IMR-90 (cell line): ENCODE measurements at regions not wholly inside any gene's neighbourhood (a gene's known extent, or its start where the extent isn't known, plus 50 kb on each side); places are given as distances from the start of the nearest gene placed in this dataset.

Experiments
- ATAC-seq: fragments of 200-7000 bp; cut with Tn5 transposase; 2 replicates; pipeline ENCODE4 v1.9.1; 2020; ENCODE audit warnings: low read depth, mild to moderate bottlenecking, moderate library complexity
- BruUV-seq: library from RNA; stranded (reverse); fragments of 400-500 nt; replicated peaks from 2 replicates; lab custom pipeline; 2021; lab: Mats Ljungman, UMichigan
- CTCF ChIA-PET: fragments of 300-600 bp; formaldehyde crosslinking; extraction: SDS; loops from one replicate; lab custom pipeline; 2021; ENCODE audit warnings: antibody characterized with exemption; lab: Yijun Ruan, JAX
- POLR2A ChIA-PET: fragments of 300-600 bp; sonication (Branson Sonifier 250); formaldehyde crosslinking; loops from one replicate; lab custom pipeline; 2022; ENCODE audit warnings: antibody characterized with exemption; ENCODE audit not compliant: unreplicated experiment; lab: Charles Lee
- DNase-seq: peaks from one replicate; pipeline ENCODE4 v3.0.0; 2013
- H2AFZ ChIP-seq: replicated peaks from 2 replicates; pipeline ENCODE3; 2013; ENCODE audit warnings: low read length, mild to moderate bottlenecking; ENCODE audit not compliant: poor library complexity
- H2AK5ac ChIP-seq: 2 replicates; pipeline ENCODE4 v1.6.1; 2013; ENCODE audit warnings: low read depth, low read length, inconsistent platforms
- H2AK9ac ChIP-seq: replicated peaks from 2 replicates; pipeline ENCODE3; 2013; ENCODE audit warnings: mild to moderate bottlenecking, low read depth, low read length, moderate library complexity; ENCODE audit not compliant: poor library complexity
- H2BK120ac ChIP-seq: 2 replicates; pipeline ENCODE4 v1.6.1; 2013; ENCODE audit warnings: low read depth, low read length, inconsistent platforms
- H2BK15ac ChIP-seq: 3 replicates; pipeline ENCODE4 v1.6.1; 2013; ENCODE audit warnings: low read depth, low read length, inconsistent platforms
- H2BK20ac ChIP-seq: 2 replicates; pipeline ENCODE4 v1.6.1; 2013; ENCODE audit warnings: low read depth, mild to moderate bottlenecking, inconsistent platforms, low read length, moderate library complexity
- H2BK5ac ChIP-seq: 2 replicates; pipeline ENCODE4 v1.6.1; 2013; ENCODE audit warnings: mild to moderate bottlenecking, low read depth, low read length, inconsistent platforms; ENCODE audit not compliant: poor library complexity, severe bottlenecking
- H3K14ac ChIP-seq: replicated peaks from 2 replicates; pipeline ENCODE4 v1.6.1; 2013; ENCODE audit warnings: low read depth, low read length, inconsistent platforms
- H3K18ac ChIP-seq: 2 replicates; pipeline ENCODE4 v1.6.1; 2013; ENCODE audit warnings: low read depth, low read length, control low read depth
- H3K23ac ChIP-seq: 2 replicates; pipeline ENCODE4 v1.6.1; 2013; ENCODE audit warnings: low read depth, low read length, inconsistent platforms
- H3K27ac ChIP-seq: 2 replicates; pipeline ENCODE4 v1.5.1; 2013; ENCODE audit warnings: mild to moderate bottlenecking, control low read depth, low read length; ENCODE audit not compliant: insufficient read depth
- H3K27me3 ChIP-seq: 2 replicates; pipeline ENCODE4 v1.6.1; 2013; ENCODE audit warnings: low read length; ENCODE audit not compliant: control insufficient read depth, insufficient read depth
- H3K36me3 ChIP-seq: 2 replicates; pipeline ENCODE4 v1.6.1; 2013; ENCODE audit warnings: low read length, mixed read lengths; ENCODE audit not compliant: control insufficient read depth, insufficient read depth
- H3K4ac ChIP-seq: 2 replicates; pipeline ENCODE4 v1.6.1; 2013; ENCODE audit warnings: low read depth, low read length, inconsistent platforms
- H3K4me1 ChIP-seq: 2 replicates; pipeline ENCODE4 v1.6.1; 2013; ENCODE audit warnings: low read length, mixed read lengths; ENCODE audit not compliant: control insufficient read depth, insufficient read depth
- H3K4me2 ChIP-seq: 2 replicates; pipeline ENCODE4 v1.6.1; 2013; ENCODE audit warnings: low read depth, mild to moderate bottlenecking, control low read depth, low read length, moderate library complexity
- H3K4me3 ChIP-seq: 2 replicates; pipeline ENCODE4 v1.5.1; 2013; ENCODE audit warnings: low read depth, mild to moderate bottlenecking, control low read depth, low read length, moderate library complexity; ENCODE audit not compliant: insufficient read depth
- H3K56ac ChIP-seq: 2 replicates; pipeline ENCODE4 v1.6.1; 2013; ENCODE audit warnings: low read length, inconsistent platforms; ENCODE audit not compliant: insufficient read depth; ENCODE audit errors: extremely low read depth
- H3K79me1 ChIP-seq, 2 experiments: 2 replicates each; pipeline ENCODE4 v1.6.1; 2013; ENCODE audit warnings: low read length in 2 of 2, inconsistent platforms in 1 of 2, low read depth in 1 of 2
- H3K9ac ChIP-seq: 2 replicates; pipeline ENCODE4 v1.6.1; 2013; ENCODE audit warnings: low read depth, low read length, control low read depth
- H3K9me1 ChIP-seq: 2 replicates; pipeline ENCODE4 v1.6.1; 2013; ENCODE audit warnings: low read length, inconsistent platforms; ENCODE audit not compliant: insufficient read depth
- H3K9me3 ChIP-seq: 2 replicates; pipeline ENCODE4 v1.6.1; 2013; ENCODE audit warnings: low read length; ENCODE audit not compliant: control insufficient read depth, insufficient read depth
- H4K20me1 ChIP-seq: 2 replicates; pipeline ENCODE4 v1.6.1; 2013; ENCODE audit warnings: low read length, inconsistent platforms; ENCODE audit not compliant: insufficient read depth
- H4K5ac ChIP-seq: 2 replicates; pipeline ENCODE4 v1.6.1; 2013; ENCODE audit warnings: mild to moderate bottlenecking, low read depth, low read length, control low read depth
- H4K8ac ChIP-seq, 2 experiments: 2 replicates each; pipeline ENCODE4 v1.6.1; 2013; ENCODE audit warnings: low read depth in 2 of 2, low read length in 2 of 2, control low read depth in 1 of 2, inconsistent platforms in 1 of 2
- H4K91ac ChIP-seq: 2 replicates; pipeline ENCODE4 v1.6.1; 2013; ENCODE audit warnings: low read depth, low read length, inconsistent platforms; ENCODE audit not compliant: insufficient read depth
- CEBPB ChIP-seq: IDR thresholded peaks from 2 replicates; pipeline ENCODE4 v1.6.1; 2012; ENCODE audit warnings: low read depth, low read length, improper control_type of control experiment
- ELK1 ChIP-seq: fragments of 150-350 bp; IDR thresholded peaks from 2 replicates; pipeline ENCODE4 v1.6.1; 2016; ENCODE audit warnings: low read depth, mild to moderate bottlenecking, low read length, moderate library complexity, borderline replicate concordance
- dilution Hi-C: fragments of 300-500 bp; cut with HindIII; formaldehyde crosslinking; loops from one replicate; pipeline ENCODE4 v1.14.3; 2018; ENCODE audit warnings: low sequenced_read_pairs; ENCODE audit not compliant: unreplicated experiment
- in situ Hi-C: fragments of 300-500 bp; cut with MboI; formaldehyde crosslinking; loops from 3 replicates; pipeline ENCODE4 v1.14.3; 2019; ENCODE audit warnings: low sequenced_read_pairs, inconsistent platforms, mixed read lengths
- intact Hi-C: fragments of 100-400 bp; cut with micrococcal nuclease; formaldehyde crosslinking; loops from 2 replicates; pipeline ENCODE4 v1.10.0; 2022

GRCh38 chr9:119003201-119003611 lies 366.0 kb downstream of the BRINP1 start:
- H2BK20ac ChIP-seq, result no peak overlapping the region
- H2BK15ac ChIP-seq, result no peak overlapping the region
- H3K4me3 ChIP-seq, result no peak overlapping the region
- intact Hi-C loops, result no loop called here
- ATAC-seq (no peak), DNase-seq (peak; percentile 29)
- no peak overlapping the region for H2AK9ac ChIP-seq
- peaks cover 7% of the 10 kb centered on the region; the same call in 1 of the 2 replicates for H3K9me3 ChIP-seq
- dilution Hi-C loops, result no loop called here
- no peak overlapping the region for H3K9ac ChIP-seq
- H3K4ac ChIP-seq, result no peak overlapping the region
- H2AFZ ChIP-seq, result no peak overlapping the region
- no peaks in the 10 kb centered on the region for H3K9me1 ChIP-seq
- in situ Hi-C loops, result no loop called here
- H3K23ac ChIP-seq, result no peak overlapping the region
- H3K14ac ChIP-seq, result no peak overlapping the region
- no peaks in the 10 kb centered on the region for H3K4me1 ChIP-seq
- no peaks in the 10 kb centered on the region for H3K79me1 ChIP-seq
- no peak overlapping the region for H2BK120ac ChIP-seq
- no peak overlapping the region for H4K8ac ChIP-seq
- POLR2A ChIA-PET, result no interaction called here
- no peak overlapping the region for H3K56ac ChIP-seq
- CTCF ChIA-PET, result no interaction called here
- H4K5ac ChIP-seq, result no peak overlapping the region
- H4K91ac ChIP-seq, result no peak overlapping the region
- H3K27me3 ChIP-seq, result no peaks in the 10 kb centered on the region
- H3K4me2 ChIP-seq, result no peak overlapping the region
- TF ChIP-seq CEBPB (no peak), ELK1 (no peak)
- H2AK5ac ChIP-seq, result no peak overlapping the region
- no TSS peak for BruUV-seq
- H3K36me3 ChIP-seq, result no peaks in the 10 kb centered on the region
- H4K20me1 ChIP-seq, result no peaks in the 10 kb centered on the region
- no peak overlapping the region for H3K18ac ChIP-seq
- H2BK5ac ChIP-seq, result no peak overlapping the region
- H3K27ac ChIP-seq, result no peak overlapping the region
